ENCODE measurements at regions not wholly inside any gene's neighbourhood (a gene's known extent, or its start where the extent isn't known, plus 50 kb on each side); places are given as distances from the start of the nearest gene placed in this dataset.

DNA sequence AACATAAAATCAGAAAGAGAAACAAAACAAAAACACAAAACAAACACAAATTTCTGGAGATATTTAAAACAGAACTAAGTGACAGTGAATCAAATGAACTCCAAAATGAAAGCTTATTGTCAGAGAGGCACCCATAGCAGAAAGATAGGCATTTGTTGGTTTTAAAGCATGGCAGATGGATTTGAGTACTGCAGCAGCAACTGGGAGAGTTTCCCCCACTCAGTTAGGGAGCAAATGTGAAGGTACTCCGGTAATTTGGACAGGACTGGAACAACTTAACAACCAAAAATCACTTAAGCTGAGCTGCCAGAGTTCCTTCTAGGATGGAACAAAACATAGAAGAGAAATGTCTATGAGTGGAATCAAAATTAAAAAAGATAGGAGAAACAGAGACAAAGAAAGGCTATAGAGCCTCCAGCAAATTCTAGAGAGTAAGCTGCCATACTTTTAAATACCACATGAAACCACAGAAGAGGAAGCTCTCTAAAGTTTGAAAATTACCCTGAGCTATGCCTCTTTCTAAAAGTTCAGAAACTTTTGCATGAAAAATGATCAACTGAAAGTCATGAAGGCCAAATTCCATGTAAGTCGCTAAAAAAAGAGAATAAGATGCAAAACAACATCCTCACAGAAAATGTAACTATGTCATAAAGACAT lies 1248.3 kb upstream of the USP15 start:
- TF ChIP-seq, protein P1, sequence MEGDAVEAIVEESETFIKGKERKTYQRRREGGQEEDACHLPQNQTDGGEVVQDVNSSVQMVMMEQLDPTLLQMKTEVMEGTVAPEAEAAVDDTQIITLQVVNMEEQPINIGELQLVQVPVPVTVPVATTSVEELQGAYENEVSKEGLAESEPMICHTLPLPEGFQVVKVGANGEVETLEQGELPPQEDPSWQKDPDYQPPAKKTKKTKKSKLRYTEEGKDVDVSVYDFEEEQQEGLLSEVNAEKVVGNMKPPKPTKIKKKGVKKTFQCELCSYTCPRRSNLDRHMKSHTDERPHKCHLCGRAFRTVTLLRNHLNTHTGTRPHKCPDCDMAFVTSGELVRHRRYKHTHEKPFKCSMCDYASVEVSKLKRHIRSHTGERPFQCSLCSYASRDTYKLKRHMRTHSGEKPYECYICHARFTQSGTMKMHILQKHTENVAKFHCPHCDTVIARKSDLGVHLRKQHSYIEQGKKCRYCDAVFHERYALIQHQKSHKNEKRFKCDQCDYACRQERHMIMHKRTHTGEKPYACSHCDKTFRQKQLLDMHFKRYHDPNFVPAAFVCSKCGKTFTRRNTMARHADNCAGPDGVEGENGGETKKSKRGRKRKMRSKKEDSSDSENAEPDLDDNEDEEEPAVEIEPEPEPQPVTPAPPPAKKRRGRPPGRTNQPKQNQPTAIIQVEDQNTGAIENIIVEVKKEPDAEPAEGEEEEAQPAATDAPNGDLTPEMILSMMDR (IDR thresholded peaks at IDR 0.05; ENCODE audit: low read depth, low read length, missing control alignments) = no peak
- H3K27ac ChIP-seq = no peak overlapping the region
- no peak for DNase-seq
- H3K4me3 ChIP-seq (ENCODE audit: low read depth, low read length) = no peak overlapping the region
- in situ Hi-C loops (cut with HindIII; ENCODE audit: low pct_ligation_motif_present, low sequenced_read_pairs) = no loop called here
- no peaks in the 10 kb centered on the region for H3K27me3 ChIP-seq (replicated peaks)
- H3K36me3 ChIP-seq (replicated peaks) = no peaks in the 10 kb centered on the region

DNA sequence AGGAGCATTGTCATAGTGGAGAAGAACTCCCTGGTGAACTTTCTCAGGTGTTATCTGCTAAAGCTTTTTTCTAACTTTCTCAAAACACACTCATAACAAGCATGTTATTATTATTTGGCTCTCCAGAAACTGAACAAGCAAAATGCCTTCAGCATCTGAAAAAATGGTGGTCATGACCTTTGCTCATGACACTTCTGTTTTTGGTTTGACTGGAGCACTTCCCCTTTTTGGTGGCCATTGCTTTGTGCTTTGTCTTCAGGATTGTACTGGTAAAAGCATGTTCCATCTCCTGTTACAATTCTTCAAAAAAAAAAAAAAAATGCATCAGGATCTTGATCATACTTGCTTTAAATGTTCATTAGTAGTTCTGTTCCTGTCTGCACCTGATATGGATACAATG lies 1241.6 kb upstream of the USP15 start:
- Histone ChIP-seq H3K4me3 (ENCODE audit: low read depth, low read length) (no peak overlapping the region), H3K36me3 (replicated peaks) (no peaks in the 10 kb centered on the region), H3K27ac (no peak overlapping the region), H3K27me3 (replicated peaks) (no peaks in the 10 kb centered on the region)
- in situ Hi-C loops (cut with HindIII; ENCODE audit: low pct_ligation_motif_present, low sequenced_read_pairs) = no loop called here
- DNase-seq = no peak
- TF ChIP-seq, protein P1 (IDR thresholded peaks at IDR 0.05; ENCODE audit: low read depth, low read length, missing control alignments) = no peak

DNA sequence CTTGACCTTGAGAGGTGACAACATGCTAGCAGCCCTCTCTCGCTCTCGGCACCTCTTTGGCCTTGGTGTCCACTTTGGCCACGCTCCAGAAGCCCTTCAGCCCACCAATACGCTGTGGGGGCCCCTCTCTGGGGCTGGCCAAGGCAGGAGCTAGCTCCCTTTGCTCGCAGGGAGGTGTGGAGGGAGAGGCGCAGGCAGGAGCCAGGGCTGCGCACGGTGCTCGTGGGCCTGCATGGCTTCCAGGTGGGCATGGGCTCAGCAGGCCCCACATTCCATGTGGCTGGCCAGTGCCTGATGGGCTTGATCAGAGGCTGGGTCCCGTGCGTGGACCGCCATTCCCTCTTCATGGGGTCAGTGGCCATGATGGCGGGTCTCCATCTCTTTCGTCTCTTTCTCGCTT lies 1237.0 kb upstream of the USP15 start:
- TF ChIP-seq, protein P1 (IDR thresholded peaks at IDR 0.05; ENCODE audit: low read depth, low read length, missing control alignments) = no peak
- Histone ChIP-seq H3K27me3 (replicated peaks) (no peaks in the 10 kb centered on the region), H3K4me3 (ENCODE audit: low read depth, low read length) (no peak overlapping the region), H3K36me3 (replicated peaks) (no peaks in the 10 kb centered on the region), H3K27ac (no peak overlapping the region)
- in situ Hi-C loops (cut with HindIII; ENCODE audit: low pct_ligation_motif_present, low sequenced_read_pairs) = no loop called here
- no peak for DNase-seq

DNA sequence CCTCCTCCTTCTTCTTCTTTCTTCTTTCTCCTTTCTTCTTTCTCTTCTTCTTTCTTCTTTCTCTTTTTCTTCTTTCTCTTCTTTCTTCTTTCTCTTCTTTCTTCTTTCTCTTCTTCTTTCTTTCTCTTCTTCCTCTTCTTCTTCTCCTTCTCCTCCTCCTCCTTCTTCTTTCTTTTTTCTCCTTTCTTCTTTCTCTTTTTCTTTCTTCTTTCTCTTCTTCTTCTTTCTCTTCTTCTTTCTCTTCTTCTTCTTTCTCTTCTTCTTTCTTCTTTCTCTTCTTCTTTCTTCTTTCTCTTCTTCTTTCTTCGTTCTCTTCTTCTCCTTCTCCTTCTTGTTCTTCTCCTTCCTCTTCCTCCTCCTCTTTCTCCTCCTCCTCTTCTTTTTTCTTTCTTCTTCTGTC lies 1230.7 kb upstream of the USP15 start:
- no peaks in the 10 kb centered on the region for H3K27me3 ChIP-seq (replicated peaks)
- TF ChIP-seq, protein P1 (IDR thresholded peaks at IDR 0.05; ENCODE audit: low read depth, low read length, missing control alignments) = no peak
- no peaks in the 10 kb centered on the region for H3K36me3 ChIP-seq (replicated peaks)
- no peak for DNase-seq
- no peak overlapping the region for H3K4me3 ChIP-seq (ENCODE audit: low read depth, low read length)
- H3K27ac ChIP-seq = no peak overlapping the region
- in situ Hi-C loops (cut with HindIII; ENCODE audit: low pct_ligation_motif_present, low sequenced_read_pairs) = no loop called here

DNA sequence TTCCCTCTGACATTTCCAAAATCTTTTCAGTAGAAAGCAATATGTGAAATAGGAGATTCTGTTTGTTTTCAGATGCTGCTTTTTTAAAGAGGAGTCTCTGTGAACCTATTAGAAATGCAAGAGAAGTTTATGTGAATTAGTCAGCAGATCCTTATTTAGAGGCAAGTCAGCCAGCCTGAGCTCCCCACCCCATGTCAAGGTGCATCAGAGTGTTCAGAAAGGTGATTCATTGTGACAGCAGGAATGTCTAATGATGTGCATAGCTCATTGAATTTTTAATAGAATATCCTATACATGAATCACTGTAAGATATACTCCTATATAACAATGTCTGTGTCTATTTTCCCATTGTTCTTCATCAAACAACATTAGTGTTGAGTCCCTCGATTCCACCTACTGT lies 1222.4 kb upstream of the USP15 start:
- no peak overlapping the region for H3K4me3 ChIP-seq (ENCODE audit: low read depth, low read length)
- in situ Hi-C loops (cut with HindIII; ENCODE audit: low pct_ligation_motif_present, low sequenced_read_pairs) = no loop called here
- no peaks in the 10 kb centered on the region for H3K36me3 ChIP-seq (replicated peaks)
- DNase-seq = no peak
- H3K27ac ChIP-seq = no peak overlapping the region
- TF ChIP-seq, protein P1 (IDR thresholded peaks at IDR 0.05; ENCODE audit: low read depth, low read length, missing control alignments) = no peak
- H3K27me3 ChIP-seq (replicated peaks) = no peaks in the 10 kb centered on the region

DNA sequence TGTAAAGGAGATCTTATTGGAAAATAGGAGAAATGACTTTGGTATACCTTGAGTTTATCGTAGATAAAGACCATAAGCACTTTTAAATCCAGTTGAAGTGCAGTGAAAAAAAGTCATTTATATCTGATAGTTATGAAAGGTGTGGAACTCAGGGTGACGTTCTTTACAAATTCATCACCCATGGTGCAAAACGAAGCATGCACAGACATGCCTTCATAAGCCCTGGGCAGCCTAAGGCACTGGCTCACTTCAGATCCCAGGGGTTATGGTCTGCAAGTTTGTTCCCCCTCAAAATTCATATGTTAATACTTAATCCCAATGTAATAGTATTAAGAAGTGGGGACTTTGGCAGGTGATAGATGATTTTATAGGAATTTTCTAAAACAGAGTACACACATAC lies 1216.4 kb upstream of the USP15 start:
- DNase-seq = no peak
- Histone ChIP-seq H3K36me3 (replicated peaks) (no peaks in the 10 kb centered on the region), H3K27me3 (replicated peaks) (no peaks in the 10 kb centered on the region), H3K4me3 (ENCODE audit: low read depth, low read length) (no peak overlapping the region), H3K27ac (no peak overlapping the region)
- TF ChIP-seq, protein P1 (IDR thresholded peaks at IDR 0.05; ENCODE audit: low read depth, low read length, missing control alignments) = no peak
- in situ Hi-C loops (cut with HindIII; ENCODE audit: low pct_ligation_motif_present, low sequenced_read_pairs) = no loop called here

Data from brain microvascular endothelial cell (primary cell).